ENCODE measurements at regions not wholly inside any gene's neighbourhood (a gene's known extent, or its start where the extent isn't known, plus 50 kb on each side); places are given as distances from the start of the nearest gene placed in this dataset.

GRCh38 chr3:137343283-137343682 lies 385.5 kb downstream of the IL20RB start:
- no peak for DNase-seq (ENCODE audit: low read depth)
- no peak for TF ChIP-seq CTCF (conservative IDR thresholded peaks at IDR 0.05; ENCODE audit: low read depth, low read length)
- no peak overlapping the region for H3K4me3 ChIP-seq (ENCODE audit: low read length)

GRCh38 chr3:137347132-137347531 lies 389.3 kb downstream of the IL20RB start:
- no peak overlapping the region for H3K4me3 ChIP-seq (ENCODE audit: low read length)
- no peak for DNase-seq (ENCODE audit: low read depth)
- TF ChIP-seq CTCF (conservative IDR thresholded peaks at IDR 0.05; ENCODE audit: low read depth, low read length), result no peak

- no peak overlapping the region for H3K4me3 ChIP-seq (ENCODE audit: low read length)
- DNase-seq (ENCODE audit: low read depth), result no peak
- TF ChIP-seq CTCF (conservative IDR thresholded peaks at IDR 0.05; ENCODE audit: low read depth, low read length), result no peak
These were observed 390.1 kb downstream of the IL20RB start for GRCh38 chr3:137347817-137348368.

GRCh38 chr3:137348936-137349335 lies 391.2 kb downstream of the IL20RB start:
- TF ChIP-seq CTCF (conservative IDR thresholded peaks at IDR 0.05; ENCODE audit: low read depth, low read length), result no peak
- no peak overlapping the region for H3K4me3 ChIP-seq (ENCODE audit: low read length)
- no peak for DNase-seq (ENCODE audit: low read depth)

GRCh38 chr3:137349557-137350348 lies 392.0 kb downstream of the IL20RB start:
- no peak overlapping the region for H3K4me3 ChIP-seq (ENCODE audit: low read length)
- no peak for DNase-seq (ENCODE audit: low read depth)
- TF ChIP-seq CTCF (conservative IDR thresholded peaks at IDR 0.05; ENCODE audit: low read depth, low read length), result no peak

GRCh38 chr3:137360531-137361201 lies 402.9 kb downstream of the IL20RB start:
- DNase-seq (ENCODE audit: low read depth), result no peak
- no peak overlapping the region for H3K4me3 ChIP-seq (ENCODE audit: low read length)
- no peak for TF ChIP-seq CTCF (conservative IDR thresholded peaks at IDR 0.05; ENCODE audit: low read depth, low read length)

All from retinal pigment epithelial cell (primary cell).